ENCODE measurements at regions not wholly inside any gene's neighbourhood (a gene's known extent, or its start where the extent isn't known, plus 50 kb on each side); places are given as distances from the start of the nearest gene placed in this dataset.

- H3K36me3 ChIP-seq = no peaks in the 10 kb centered on the region
- H3K4me3 ChIP-seq = no peak overlapping the region
- peaks cover 0 to 3% (median 0%) of the 10 kb centered on the region in 12 donors for H3K9me3 ChIP-seq
- intact Hi-C loops (cut with DNase I) = no loop called here
- DNase-seq = no peak
- no peaks in the 10 kb centered on the region for H3K4me1 ChIP-seq
- WGBS, 4 donors = 84 to 91% (median 85%) methylated on average over 3 of the region's 3 CpGs
- no peak overlapping the region for H3K27ac ChIP-seq
- TF ChIP-seq POLR2A (IDR thresholded peaks at IDR 0.05) (no peak), CTCF (IDR thresholded peaks at IDR 0.05) (no peak)
- no peak for ATAC-seq
- no peaks in the 10 kb centered on the region for H3K27me3 ChIP-seq
Measured at GRCh38 chr2:22209545-22209944, 1085.8 kb downstream of the TDRD15 start.

DNA sequence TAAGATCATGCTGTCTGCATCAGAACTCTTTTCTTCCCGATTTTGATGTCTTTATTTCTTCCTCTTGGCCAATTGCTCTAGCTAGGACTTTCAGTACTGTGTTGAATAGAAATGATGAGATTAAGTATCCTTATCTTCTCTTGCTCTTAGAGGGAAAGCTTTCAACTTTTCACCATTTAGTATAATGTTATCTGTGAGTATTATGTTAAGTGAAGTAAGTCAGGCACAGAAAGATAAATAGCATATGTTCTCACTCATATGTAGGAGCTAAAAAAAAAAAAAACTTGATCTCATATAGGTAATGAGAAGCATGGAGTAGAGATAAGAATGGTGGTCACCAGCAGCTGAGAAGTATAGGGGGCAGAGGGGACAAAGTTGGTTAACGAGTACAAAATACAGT lies 1089.5 kb downstream of the TDRD15 start:
- DNase-seq = no peak
- Histone ChIP-seq H3K27ac (no peak overlapping the region), H3K27me3 (no peaks in the 10 kb centered on the region), H3K36me3 (no peaks in the 10 kb centered on the region), H3K4me3 (no peak overlapping the region), H3K9me3 (no peaks in the 10 kb centered on the region), H3K4me1 (no peaks in the 10 kb centered on the region)
- intact Hi-C loops (cut with DNase I) = no loop called here
- WGBS, 4 donors = 34 to 56% (median 40%) methylated on average over 2 of the region's 2 CpGs
- ATAC-seq = no peak
- TF ChIP-seq CTCF (IDR thresholded peaks at IDR 0.05) = no peak
- no peak for TF ChIP-seq POLR2A (IDR thresholded peaks at IDR 0.05)

GRCh38 chr2:22215517-22215916 lies 1091.7 kb downstream of the TDRD15 start:
- intact Hi-C loops (cut with DNase I) = no loop called here
- Histone ChIP-seq H3K27me3 (no peaks in the 10 kb centered on the region), H3K4me1 (no peaks in the 10 kb centered on the region), H3K4me3 (no peak overlapping the region), H3K36me3 (no peaks in the 10 kb centered on the region), H3K9me3 (peaks cover 0 to 4% (median 0%) of the 10 kb centered on the region in 12 donors), H3K27ac (no peak overlapping the region)
- DNase-seq = no peak
- WGBS, 4 donors = 77 to 83% (median 78%) methylated on average over 2 of the region's 2 CpGs
- TF ChIP-seq CTCF (IDR thresholded peaks at IDR 0.05) (no peak), POLR2A (IDR thresholded peaks at IDR 0.05) (no peak)
- no peak for ATAC-seq

DNA sequence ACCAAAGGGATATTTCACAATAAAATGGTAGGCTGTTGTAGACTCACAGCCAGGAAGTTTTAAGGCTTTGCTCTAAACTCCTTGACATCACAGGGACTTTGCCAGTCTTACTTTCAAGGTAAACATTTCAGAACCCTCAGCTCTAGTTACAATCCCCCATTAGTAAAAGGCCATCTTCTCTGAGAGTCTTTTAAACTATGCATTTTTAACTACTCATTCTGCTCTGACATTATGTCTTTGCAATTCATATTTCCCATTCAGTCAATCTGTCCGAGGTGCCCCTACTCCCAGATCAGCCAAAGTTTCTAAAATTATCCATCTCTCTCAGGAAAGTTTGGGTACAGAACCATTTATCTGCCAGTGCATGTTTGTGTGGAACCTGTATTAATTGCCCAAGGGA lies 1094.1 kb downstream of the TDRD15 start:
- Histone ChIP-seq H3K27ac (no peak overlapping the region), H3K36me3 (no peaks in the 10 kb centered on the region), H3K4me3 (no peak overlapping the region), H3K4me1 (no peaks in the 10 kb centered on the region), H3K27me3 (no peaks in the 10 kb centered on the region), H3K9me3 (peaks cover 0 to 7% (median 2%) of the 10 kb centered on the region in 12 donors)
- no peak for TF ChIP-seq CTCF (IDR thresholded peaks at IDR 0.05)
- no peak for TF ChIP-seq POLR2A (IDR thresholded peaks at IDR 0.05)
- DNase-seq = no peak
- intact Hi-C loops (cut with DNase I) = no loop called here
- WGBS, 4 donors = 65 to 81% (median 75%) methylated on average over 1 of the region's 1 CpG
- ATAC-seq = no peak

Measured in heart left ventricle (tissue), 16 donors.